ENCODE measurements at regions not wholly inside any gene's neighbourhood (a gene's known extent, or its start where the extent isn't known, plus 50 kb on each side); places are given as distances from the start of the nearest gene placed in this dataset.

- no peaks in the 10 kb centered on the region for H3K9me3 ChIP-seq (ENCODE audit: control insufficient read depth in 4 of 4, low read length in 3 of 4)
- no peak for DNase-seq (ENCODE audit: low spot score)
- no peak for TF ChIP-seq CTCF (IDR thresholded peaks at IDR 0.05; ENCODE audit: low read depth, low read length, missing input control)
- TF ChIP-seq FOXA1 (IDR thresholded peaks at IDR 0.05), result no peak
- no peak for TF ChIP-seq HNF4G (IDR thresholded peaks at IDR 0.05)
- TF ChIP-seq YY1 (IDR thresholded peaks at IDR 0.05), result no peak
- TF ChIP-seq MAX (IDR thresholded peaks at IDR 0.05), result no peak
- no peak for TF ChIP-seq RAD21 (IDR thresholded peaks at IDR 0.05)
- TF ChIP-seq ATF3 (IDR thresholded peaks at IDR 0.05), result no peak
- TF ChIP-seq SP1 (IDR thresholded peaks at IDR 0.05), result no peak
- TF ChIP-seq JUND (IDR thresholded peaks at IDR 0.05), result no peak
- no peak for TF ChIP-seq ZBTB33 (IDR thresholded peaks at IDR 0.05)
- no peak for TF ChIP-seq FOXA2 (IDR thresholded peaks at IDR 0.05)
- TF ChIP-seq HNF4A (conservative IDR thresholded peaks at IDR 0.05), result no peak
- no peak for TF ChIP-seq TAF1 (conservative IDR thresholded peaks at IDR 0.05)
- TF ChIP-seq REST (IDR thresholded peaks at IDR 0.05), result no peak
- TF ChIP-seq GABPA (IDR thresholded peaks at IDR 0.05 in 1 of 2, conservative IDR thresholded peaks at IDR 0.05 in 1 of 2), result no peak
- TF ChIP-seq EGR1 (IDR thresholded peaks at IDR 0.05; ENCODE audit: low read depth in 2 of 2), result no peak
- TF ChIP-seq RXRA (IDR thresholded peaks at IDR 0.05), result no peak
- WGBS, result 89% methylated on average over 11 of the region's 11 CpGs
- H3K4me3 ChIP-seq (ENCODE audit: low read depth in 1 of 3, low read length in 3 of 3), result no peak overlapping the region
- H3K4me1 ChIP-seq (ENCODE audit: control insufficient read depth in 4 of 4, insufficient read depth in 4 of 4, low read length in 3 of 4), result peaks cover 0 to 12% (median 3%) of the 10 kb centered on the region in 4 donors
- no peak overlapping the region for H3K9ac ChIP-seq (ENCODE audit: low read depth in 1 of 2, low read length in 2 of 2)
- H3K27me3 ChIP-seq (ENCODE audit: control insufficient read depth in 4 of 4, insufficient read depth in 4 of 4, low read length in 3 of 4), result no peaks in the 10 kb centered on the region
- no peaks in the 10 kb centered on the region for H3K36me3 ChIP-seq (ENCODE audit: control insufficient read depth in 4 of 4, insufficient read depth in 3 of 4, low read depth in 1 of 4, low read length in 3 of 4)
- no peak overlapping the region for H3K27ac ChIP-seq (ENCODE audit: low read depth in 1 of 2, low read length in 2 of 2)
These were observed 142.3 kb upstream of the TPM1 start for GRCh38 chr15:62900071-62900802.

Measured in liver (tissue), 8 donors.